ENCODE measurements at regions not wholly inside any gene's neighbourhood (a gene's known extent, or its start where the extent isn't known, plus 50 kb on each side); places are given as distances from the start of the nearest gene placed in this dataset.
"Not testable (repeated sequence)": the region's sequence is repeated elsewhere in the genome, so short reads cannot be mapped to it uniquely, and the experiment has no call there.

- no peak overlapping the region for H3K4me2 ChIP-seq (ENCODE audit: low read depth, low read length, poor library complexity, severe bottlenecking)
- peaks cover 5% of the 10 kb centered on the region; the same call in 1 of the 2 replicates for H3K9me2 ChIP-seq (replicated peaks; ENCODE audit: insufficient read depth, low read length)
- no peak overlapping the region for H3K4me3 ChIP-seq (ENCODE audit: low read length)
- H3K9me3 ChIP-seq (ENCODE audit: low read length) = no peaks in the 10 kb centered on the region
- H3K79me2 ChIP-seq (ENCODE audit: low read length) = no peaks in the 10 kb centered on the region
- H3K27me3 ChIP-seq (ENCODE audit: low read length) = no peaks in the 10 kb centered on the region
- no peak for DNase-seq
- no peaks in the 10 kb centered on the region for H3K4me1 ChIP-seq (ENCODE audit: low read length)
- no peaks in the 10 kb centered on the region for H4K20me1 ChIP-seq (ENCODE audit: insufficient read depth, low read depth, low read length)
- H3K36me3 ChIP-seq (ENCODE audit: insufficient read depth, low read length) = no peaks in the 10 kb centered on the region
- no peak overlapping the region for H3K9ac ChIP-seq (ENCODE audit: low read length)
- H2AFZ ChIP-seq (ENCODE audit: low read length) = no peak overlapping the region
- no peak overlapping the region for H3K27ac ChIP-seq (ENCODE audit: low read length)
Observed at GRCh38 chr10:29217292-29217738, 71.6 kb upstream of the LYZL1 start.

DNA sequence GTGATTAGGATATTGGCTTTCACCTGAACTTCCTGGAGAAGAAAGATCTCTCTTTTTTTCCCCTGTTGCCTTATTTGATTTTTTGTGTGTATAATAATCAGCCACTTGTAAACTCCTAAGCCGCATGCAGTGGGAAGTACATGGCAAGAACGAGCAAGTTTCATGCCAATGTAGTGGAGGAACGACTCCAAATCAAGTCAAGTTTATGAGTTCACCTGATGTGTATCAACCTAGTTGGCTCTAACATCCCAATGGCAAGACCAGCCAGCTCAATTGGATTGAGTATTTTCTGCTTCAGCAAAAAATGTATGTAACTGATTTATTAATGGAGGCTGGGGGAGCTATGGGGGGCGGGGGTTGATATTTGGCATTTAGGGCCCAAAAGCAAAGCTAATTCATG, 65.5 kb upstream of the LYZL1 start:
- no peaks in the 10 kb centered on the region for H4K20me1 ChIP-seq (ENCODE audit: insufficient read depth, low read depth, low read length)
- no peaks in the 10 kb centered on the region for H3K79me2 ChIP-seq (ENCODE audit: low read length)
- H3K9me2 ChIP-seq (replicated peaks; ENCODE audit: insufficient read depth, low read length) = no peaks in the 10 kb centered on the region
- H3K4me3 ChIP-seq (ENCODE audit: low read length) = no peak overlapping the region
- no peak overlapping the region for H2AFZ ChIP-seq (ENCODE audit: low read length)
- no peaks in the 10 kb centered on the region for H3K4me1 ChIP-seq (ENCODE audit: low read length)
- no peaks in the 10 kb centered on the region for H3K27me3 ChIP-seq (ENCODE audit: low read length)
- H3K9me3 ChIP-seq (ENCODE audit: low read length) = no peaks in the 10 kb centered on the region
- no peak overlapping the region for H3K9ac ChIP-seq (ENCODE audit: low read length)
- H3K4me2 ChIP-seq (ENCODE audit: low read depth, low read length, poor library complexity, severe bottlenecking) = no peak overlapping the region
- no peaks in the 10 kb centered on the region for H3K36me3 ChIP-seq (ENCODE audit: insufficient read depth, low read length)
- no peak overlapping the region for H3K27ac ChIP-seq (ENCODE audit: low read length)
- no peak for DNase-seq

GRCh38 chr10:29224631-29225030, 64.2 kb upstream of the LYZL1 start:
- H3K79me2 ChIP-seq (ENCODE audit: low read length) = no peaks in the 10 kb centered on the region
- H3K27ac ChIP-seq (ENCODE audit: low read length) = no peak overlapping the region
- H3K4me3 ChIP-seq (ENCODE audit: low read length) = no peak overlapping the region
- H3K9me3 ChIP-seq (ENCODE audit: low read length) = no peaks in the 10 kb centered on the region
- H3K9ac ChIP-seq (ENCODE audit: low read length) = no peak overlapping the region
- no peaks in the 10 kb centered on the region for H3K9me2 ChIP-seq (replicated peaks; ENCODE audit: insufficient read depth, low read length)
- no peaks in the 10 kb centered on the region for H3K4me1 ChIP-seq (ENCODE audit: low read length)
- H3K4me2 ChIP-seq (ENCODE audit: low read depth, low read length, poor library complexity, severe bottlenecking) = no peak overlapping the region
- H2AFZ ChIP-seq (ENCODE audit: low read length) = no peak overlapping the region
- H4K20me1 ChIP-seq (ENCODE audit: insufficient read depth, low read depth, low read length) = no peaks in the 10 kb centered on the region
- DNase-seq = no peak
- no peaks in the 10 kb centered on the region for H3K27me3 ChIP-seq (ENCODE audit: low read length)
- no peaks in the 10 kb centered on the region for H3K36me3 ChIP-seq (ENCODE audit: insufficient read depth, low read length)

DNA sequence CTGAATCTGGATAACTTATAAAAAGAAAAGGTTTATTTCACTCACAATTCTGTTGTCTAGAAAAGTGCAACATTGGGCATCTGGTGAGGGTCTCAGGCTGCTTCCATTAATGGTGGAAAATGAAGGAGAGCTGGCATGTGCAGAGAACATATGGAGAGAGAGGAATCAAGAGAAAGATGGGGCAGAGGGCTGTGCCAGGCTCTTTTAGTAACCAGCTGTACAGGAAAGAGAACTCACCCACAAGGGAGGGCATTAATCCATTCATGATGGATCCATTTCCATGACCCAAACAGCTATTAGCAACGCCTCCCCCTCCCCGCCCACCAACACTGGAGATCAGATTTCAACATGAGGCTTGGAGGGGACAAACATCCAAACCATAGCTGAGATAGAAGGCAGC, 61.7 kb upstream of the LYZL1 start:
- no peak overlapping the region for H2AFZ ChIP-seq (ENCODE audit: low read length)

GRCh38 chr10:29228562-29228961, 60.3 kb upstream of the LYZL1 start:
- no peak overlapping the region for H3K4me3 ChIP-seq (ENCODE audit: low read length)
- no peaks in the 10 kb centered on the region for H3K79me2 ChIP-seq (ENCODE audit: low read length)
- H3K9me2 ChIP-seq (replicated peaks; ENCODE audit: insufficient read depth, low read length) = no peaks in the 10 kb centered on the region
- H3K27ac ChIP-seq (ENCODE audit: low read length) = no peak overlapping the region
- no peak for DNase-seq
- no peak overlapping the region for H3K4me2 ChIP-seq (ENCODE audit: low read depth, low read length, poor library complexity, severe bottlenecking)
- H4K20me1 ChIP-seq (ENCODE audit: insufficient read depth, low read depth, low read length) = no peaks in the 10 kb centered on the region
- H3K4me1 ChIP-seq (ENCODE audit: low read length) = no peaks in the 10 kb centered on the region
- H3K36me3 ChIP-seq (ENCODE audit: insufficient read depth, low read length) = no peaks in the 10 kb centered on the region
- H3K9ac ChIP-seq (ENCODE audit: low read length) = no peak overlapping the region
- no peaks in the 10 kb centered on the region for H3K9me3 ChIP-seq (ENCODE audit: low read length)
- no peaks in the 10 kb centered on the region for H3K27me3 ChIP-seq (ENCODE audit: low read length)
- no peak overlapping the region for H2AFZ ChIP-seq (ENCODE audit: low read length)

More for the DNA sequence above, 61.7 kb upstream of the LYZL1 start:
- Histone ChIP-seq H3K36me3 (ENCODE audit: insufficient read depth, low read length) (no peaks in the 10 kb centered on the region), H3K4me2 (ENCODE audit: low read depth, low read length, poor library complexity, severe bottlenecking) (no peak overlapping the region), H3K4me1 (ENCODE audit: low read length) (no peaks in the 10 kb centered on the region), H3K79me2 (ENCODE audit: low read length) (no peaks in the 10 kb centered on the region), H3K27me3 (ENCODE audit: low read length) (no peaks in the 10 kb centered on the region), H3K9me3 (ENCODE audit: low read length) (no peaks in the 10 kb centered on the region), H3K9me2 (replicated peaks; ENCODE audit: insufficient read depth, low read length) (no peaks in the 10 kb centered on the region), H4K20me1 (ENCODE audit: insufficient read depth, low read depth, low read length) (no peaks in the 10 kb centered on the region), H3K4me3 (ENCODE audit: low read length) (no peak overlapping the region), H3K27ac (ENCODE audit: low read length) (no peak overlapping the region), H3K9ac (ENCODE audit: low read length) (no peak overlapping the region)
- no peak for DNase-seq

GRCh38 chr10:29229258-29229705, 59.6 kb upstream of the LYZL1 start:
- no peaks in the 10 kb centered on the region for H3K27me3 ChIP-seq (ENCODE audit: low read length)
- no peaks in the 10 kb centered on the region for H4K20me1 ChIP-seq (ENCODE audit: insufficient read depth, low read depth, low read length)
- H3K4me2 ChIP-seq (ENCODE audit: low read depth, low read length, poor library complexity, severe bottlenecking) = no peak overlapping the region
- H3K27ac ChIP-seq (ENCODE audit: low read length) = no peak overlapping the region
- H3K9me2 ChIP-seq (replicated peaks; ENCODE audit: insufficient read depth, low read length) = no peaks in the 10 kb centered on the region
- H3K9me3 ChIP-seq (ENCODE audit: low read length) = no peaks in the 10 kb centered on the region
- no peak overlapping the region for H3K9ac ChIP-seq (ENCODE audit: low read length)
- H3K79me2 ChIP-seq (ENCODE audit: low read length) = no peaks in the 10 kb centered on the region
- no peaks in the 10 kb centered on the region for H3K4me1 ChIP-seq (ENCODE audit: low read length)
- H3K4me3 ChIP-seq (ENCODE audit: low read length) = no peak overlapping the region
- DNase-seq = no peak
- no peaks in the 10 kb centered on the region for H3K36me3 ChIP-seq (ENCODE audit: insufficient read depth, low read length)
- no peak overlapping the region for H2AFZ ChIP-seq (ENCODE audit: low read length)

DNA sequence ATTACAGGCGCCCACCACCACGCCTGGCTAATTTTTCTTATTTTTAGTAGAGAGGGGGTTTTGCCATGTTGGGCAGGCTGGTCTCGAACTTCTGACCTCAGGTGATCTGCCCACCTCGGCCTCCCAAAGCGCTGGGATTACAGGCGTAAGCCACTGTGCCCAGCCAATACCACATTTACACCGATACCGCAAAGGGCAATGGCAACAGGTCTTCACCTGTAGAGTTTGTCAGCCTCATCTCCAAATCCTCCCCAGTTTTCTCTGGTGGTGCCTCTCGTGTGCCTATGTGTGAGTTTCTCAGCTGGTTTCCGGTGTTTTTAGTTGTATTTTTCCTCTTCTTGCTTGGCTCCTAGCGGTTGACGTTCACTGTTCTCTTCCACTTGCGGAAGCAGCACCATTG, 52.0 kb upstream of the LYZL1 start:
- not testable (repeated sequence) for H3K9ac ChIP-seq (ENCODE audit: low read length); H3K27ac ChIP-seq (ENCODE audit: low read length); H3K4me2 ChIP-seq (ENCODE audit: low read depth, low read length, poor library complexity, severe bottlenecking); H2AFZ ChIP-seq (ENCODE audit: low read length); H3K27me3 ChIP-seq (ENCODE audit: low read length); H3K9me3 ChIP-seq (ENCODE audit: low read length); H3K4me3 ChIP-seq (ENCODE audit: low read length); H3K4me1 ChIP-seq (ENCODE audit: low read length); DNase-seq; H3K9me2 ChIP-seq (replicated peaks; ENCODE audit: insufficient read depth, low read length); H3K79me2 ChIP-seq (ENCODE audit: low read length); H4K20me1 ChIP-seq (ENCODE audit: insufficient read depth, low read depth, low read length); H3K36me3 ChIP-seq (ENCODE audit: insufficient read depth, low read length)

- no peaks in the 10 kb centered on the region for H3K4me1 ChIP-seq (ENCODE audit: low read length)
- no peak overlapping the region for H3K27ac ChIP-seq (ENCODE audit: low read length)
- H3K4me3 ChIP-seq (ENCODE audit: low read length) = no peak overlapping the region
- no peaks in the 10 kb centered on the region for H3K9me3 ChIP-seq (ENCODE audit: low read length)
- H4K20me1 ChIP-seq (ENCODE audit: insufficient read depth, low read depth, low read length) = no peaks in the 10 kb centered on the region
- no peak overlapping the region for H2AFZ ChIP-seq (ENCODE audit: low read length)
- H3K9me2 ChIP-seq (replicated peaks; ENCODE audit: insufficient read depth, low read length) = no peaks in the 10 kb centered on the region
- H3K79me2 ChIP-seq (ENCODE audit: low read length) = no peaks in the 10 kb centered on the region
- no peaks in the 10 kb centered on the region for H3K36me3 ChIP-seq (ENCODE audit: insufficient read depth, low read length)
- H3K4me2 ChIP-seq (ENCODE audit: low read depth, low read length, poor library complexity, severe bottlenecking) = no peak overlapping the region
- H3K27me3 ChIP-seq (ENCODE audit: low read length) = no peaks in the 10 kb centered on the region
- no peak overlapping the region for H3K9ac ChIP-seq (ENCODE audit: low read length)
- DNase-seq = no peak
Observed at GRCh38 chr10:29237786-29238185, 51.1 kb upstream of the LYZL1 start.

Measured in Karpas-422 (cell line).